Fibroblast of skin of left biceps (primary cell): ENCODE measurements at regions not wholly inside any gene's neighbourhood (a gene's known extent, or its start where the extent isn't known, plus 50 kb on each side); places are given as distances from the start of the nearest gene placed in this dataset.

Experiments used
- DNase-seq, 2 experiments: peaks; one replicate each; pipeline ENCODE4 v3.0.0-alpha.2; 2013; ENCODE audit warnings: low read depth in 2 of 2

GRCh38 chr5:96284727-96285389 lies 148.2 kb downstream of the PCSK1 start:
- DNase-seq, result no peak

- DNase-seq, result no peak
These were observed 149.5 kb downstream of the PCSK1 start for GRCh38 chr5:96283589-96283988.

GRCh38 chr5:96282020-96282419 lies 151.0 kb downstream of the PCSK1 start:
- no peak for DNase-seq

- DNase-seq, result peak in 1 of 2 experiments; percentile 51
These were observed 152.1 kb downstream of the PCSK1 start for GRCh38 chr5:96280946-96281393.

GRCh38 chr5:96279801-96280542 lies 153.1 kb downstream of the PCSK1 start:
- no peak for DNase-seq

GRCh38 chr5:96278981-96279380 lies 154.1 kb downstream of the PCSK1 start:
- DNase-seq, result no peak

- no peak for DNase-seq
These were observed 158.0 kb downstream of the PCSK1 start for GRCh38 chr5:96275051-96275450.

GRCh38 chr5:96265487-96265886 lies 167.6 kb downstream of the PCSK1 start:
- no peak for DNase-seq

- no peak for DNase-seq
These were observed 169.0 kb downstream of the PCSK1 start for GRCh38 chr5:96264047-96264446.

GRCh38 chr5:96262105-96262504 lies 170.9 kb downstream of the PCSK1 start:
- no peak for DNase-seq

- DNase-seq, result no peak
These were observed 173.0 kb downstream of the PCSK1 start for GRCh38 chr5:96260009-96260408.

GRCh38 chr5:96259151-96259772 lies 173.8 kb downstream of the PCSK1 start:
- no peak for DNase-seq

GRCh38 chr5:96258692-96259091 lies 174.4 kb downstream of the PCSK1 start:
- no peak for DNase-seq

GRCh38 chr5:96257904-96258303 lies 175.1 kb downstream of the PCSK1 start:
- peak; percentile 66 to 68 for DNase-seq

- DNase-seq, result no peak
These were observed 176.1 kb downstream of the PCSK1 start for GRCh38 chr5:96256795-96257470.

- peak; percentile 97 to 98 for DNase-seq
These were observed 177.9 kb downstream of the PCSK1 start for GRCh38 chr5:96254980-96255691.

GRCh38 chr5:96253140-96253539 lies 179.9 kb downstream of the PCSK1 start:
- no peak for DNase-seq

- DNase-seq, result no peak
These were observed 180.5 kb downstream of the PCSK1 start for GRCh38 chr5:96252596-96252995.

GRCh38 chr5:96250782-96251181 lies 182.3 kb downstream of the PCSK1 start:
- no peak for DNase-seq

GRCh38 chr5:96248131-96248530 lies 184.9 kb downstream of the PCSK1 start:
- no peak for DNase-seq

- no peak for DNase-seq
These were observed 185.3 kb downstream of the PCSK1 start for GRCh38 chr5:96247708-96248107.
